ENCODE measurements at regions not wholly inside any gene's neighbourhood (a gene's known extent, or its start where the extent isn't known, plus 50 kb on each side); places are given as distances from the start of the nearest gene placed in this dataset.
"Not testable (repeated sequence)": the region's sequence is repeated elsewhere in the genome, so short reads cannot be mapped to it uniquely, and the experiment has no call there.

DNA sequence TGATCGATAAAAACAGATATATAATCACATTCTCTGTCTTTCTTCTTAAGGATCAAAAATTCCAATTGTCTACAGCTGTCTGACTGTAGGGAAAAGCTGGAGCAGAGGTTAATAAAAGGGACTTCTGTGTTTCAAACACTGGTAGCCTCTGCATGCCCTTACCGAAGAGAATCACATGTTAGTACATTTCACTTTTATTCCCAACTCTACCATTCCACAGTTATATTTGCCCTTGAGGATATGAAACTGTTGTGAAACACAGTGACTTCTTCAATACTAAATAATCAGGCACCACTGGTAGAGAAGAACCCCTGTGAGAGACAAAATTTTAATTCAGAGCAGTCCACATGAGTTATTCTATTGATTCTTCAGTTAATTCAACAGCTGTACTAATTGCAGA, 1187.3 kb upstream of the CITED2 start:
- DNase-seq: no peak

DNA sequence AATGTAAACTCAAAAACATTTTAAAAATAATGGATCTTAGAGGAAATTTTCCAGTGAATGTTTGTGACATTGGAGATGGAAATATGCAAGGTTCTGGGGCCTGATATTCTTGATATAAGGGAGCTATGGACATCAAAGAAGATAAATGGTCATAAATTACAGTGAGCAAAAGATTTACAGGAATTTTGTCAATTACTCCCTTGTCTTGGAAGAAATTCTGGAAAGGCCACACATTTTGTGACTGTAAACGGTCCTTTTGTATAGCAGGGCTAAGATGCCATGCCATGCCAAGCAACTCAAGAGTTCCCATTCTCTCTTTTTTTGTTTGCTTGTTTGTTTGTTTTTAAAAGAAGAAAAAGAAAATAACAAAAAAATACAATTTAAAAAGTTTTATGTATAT, 1186.2 kb upstream of the CITED2 start:
- DNase-seq: no peak

DNA sequence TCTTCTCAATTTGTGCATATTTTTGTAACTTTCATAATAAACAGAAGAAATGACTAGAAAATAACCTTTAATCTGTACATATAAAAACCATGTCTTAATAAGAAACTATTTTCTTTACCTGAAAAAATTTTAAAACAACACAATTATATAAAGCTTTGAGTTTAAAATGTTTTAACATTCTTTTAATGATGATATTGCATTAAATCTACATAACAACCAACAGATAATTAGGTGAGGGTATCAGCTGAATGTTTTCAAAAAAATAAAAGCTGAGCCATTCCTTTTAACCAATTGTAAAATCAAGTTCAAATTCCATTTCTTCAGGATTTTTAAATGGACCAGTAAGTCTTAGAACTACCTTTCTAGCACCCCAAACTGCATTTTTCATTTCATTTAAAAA, 1185.0 kb upstream of the CITED2 start:
- DNase-seq: no peak

DNA sequence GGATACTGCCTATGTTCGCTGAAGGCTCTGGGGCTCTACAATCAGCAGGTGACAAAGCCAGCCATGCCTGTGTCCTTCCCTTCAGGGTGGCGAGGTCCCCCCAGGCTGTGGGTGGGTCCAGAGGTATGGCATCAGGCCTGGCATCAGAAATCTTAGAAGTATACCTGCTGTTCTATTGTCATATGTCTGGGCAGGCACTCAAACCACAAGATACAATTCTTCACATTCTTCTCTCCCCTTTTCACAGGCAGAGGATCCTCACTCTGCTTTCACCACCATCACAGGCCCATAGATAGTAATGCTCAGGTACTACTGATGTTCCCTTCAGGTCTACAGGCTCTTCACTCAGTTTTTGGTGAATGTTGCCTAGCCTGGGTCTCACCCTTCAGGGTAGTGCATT, 1180.0 kb upstream of the CITED2 start:
- DNase-seq: no peak

DNA sequence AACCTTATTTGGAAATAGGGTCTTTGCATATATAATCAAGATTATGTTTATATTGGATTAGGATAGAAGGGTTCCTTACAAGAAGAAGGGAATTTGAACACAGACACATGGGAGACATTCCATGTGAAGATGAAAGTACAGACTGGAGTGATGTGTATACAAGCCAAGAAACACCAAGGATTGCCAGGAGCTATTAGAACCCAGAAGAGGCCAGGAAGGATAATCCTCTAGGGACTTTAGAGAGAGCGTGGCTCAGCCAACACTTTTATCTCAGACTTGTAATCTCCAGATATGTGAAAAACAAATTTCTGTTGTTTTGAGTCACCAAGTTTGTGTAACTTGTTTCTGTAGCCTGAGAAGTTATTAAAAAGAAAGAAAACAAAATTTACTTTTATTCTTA, 1173.9 kb upstream of the CITED2 start:
- no peak for DNase-seq

DNA sequence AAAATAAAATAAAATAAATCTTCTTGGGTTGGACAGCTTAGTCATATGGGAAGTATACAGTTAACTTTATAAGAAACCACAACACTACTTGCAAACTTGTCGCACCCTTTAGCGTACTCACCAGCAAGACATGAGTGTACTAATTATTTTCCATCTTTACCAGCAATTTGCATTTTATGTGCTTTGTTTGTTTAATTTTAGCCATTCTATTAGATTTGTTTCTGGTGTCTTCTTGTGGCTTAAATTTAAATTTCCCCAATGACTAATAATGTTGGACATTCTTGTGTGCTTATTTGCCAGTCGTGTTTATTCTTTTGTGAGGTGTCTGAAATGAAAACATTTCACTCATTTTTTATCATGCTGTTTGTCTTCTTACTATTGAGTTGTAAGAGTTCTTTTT, 1172.2 kb upstream of the CITED2 start:
- DNase-seq: no peak

DNA sequence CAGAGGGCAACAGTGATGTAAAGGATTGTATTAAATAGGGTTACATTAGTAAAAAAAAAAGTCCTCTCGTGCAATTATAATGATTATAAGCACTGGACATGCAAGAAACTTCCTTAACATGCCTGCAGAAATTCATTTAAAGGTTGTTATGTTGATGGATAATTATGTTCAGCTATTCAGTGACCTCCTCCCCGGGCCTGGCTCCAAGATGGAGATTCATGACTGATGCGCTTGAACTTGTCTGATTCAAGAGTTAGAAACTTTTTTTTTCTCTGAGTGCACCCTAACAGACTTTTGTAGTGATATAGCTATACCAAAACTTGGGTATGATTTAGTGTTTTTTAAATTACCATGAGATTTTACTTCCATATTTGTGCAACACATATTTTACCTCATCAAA, 1170.0 kb upstream of the CITED2 start:
- no peak for DNase-seq

DNA sequence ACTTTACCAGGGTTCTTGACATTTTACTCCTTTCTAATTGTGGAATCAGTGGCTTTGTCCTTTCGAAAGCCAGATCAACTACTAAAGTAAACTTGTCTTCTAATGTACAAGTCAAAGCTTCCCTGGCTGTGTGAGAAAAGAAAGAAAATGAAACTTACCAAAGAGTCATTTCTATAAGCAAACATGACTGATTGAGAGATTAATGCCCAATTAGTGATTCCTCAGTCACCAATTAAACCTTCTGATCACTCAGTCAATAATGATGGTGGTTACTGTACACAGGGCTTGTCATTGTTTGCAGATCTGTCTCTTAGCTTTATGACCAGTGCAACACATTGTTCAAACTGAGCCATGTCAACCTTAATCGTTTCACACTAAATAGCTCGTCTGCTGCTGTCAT, 1168.4 kb upstream of the CITED2 start:
- DNase-seq: no peak

DNA sequence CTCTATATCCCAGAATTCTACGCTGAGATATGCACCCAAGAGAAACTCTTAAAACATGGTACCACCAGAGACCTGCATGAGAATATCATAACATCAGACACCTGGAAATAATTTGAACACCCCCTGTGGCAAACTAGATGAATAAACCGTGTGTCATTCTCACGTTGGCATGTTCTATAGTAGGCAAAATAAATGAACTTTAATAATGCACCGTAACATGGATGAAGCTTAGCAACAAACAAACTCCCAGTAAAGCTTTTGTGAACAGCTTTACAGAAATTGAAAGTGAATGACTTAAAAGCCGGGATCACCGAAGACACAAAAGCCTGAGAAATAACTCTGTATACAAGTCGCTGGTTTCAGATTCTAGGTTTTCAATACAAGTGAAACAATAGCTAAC, 1166.8 kb upstream of the CITED2 start:
- no peak for DNase-seq

DNA sequence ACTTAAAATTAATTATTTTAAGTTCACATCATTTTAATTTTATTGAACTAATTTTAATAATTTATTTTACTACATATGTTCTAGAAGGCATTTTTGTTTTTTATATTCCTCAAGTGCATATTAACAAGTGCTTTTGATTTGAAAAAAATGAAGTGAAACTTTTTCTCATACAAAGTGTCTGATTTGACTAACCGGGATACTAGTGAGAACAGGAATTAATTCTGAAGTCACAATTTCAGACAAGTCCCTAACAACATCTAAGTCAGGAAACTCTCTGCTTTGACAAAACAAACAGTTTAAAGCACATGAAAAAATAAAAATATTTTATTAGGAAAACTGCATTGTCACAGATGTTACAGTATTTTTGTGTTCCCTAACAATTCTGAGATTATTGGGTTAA, 1166.3 kb upstream of the CITED2 start:
- DNase-seq: no peak

DNA sequence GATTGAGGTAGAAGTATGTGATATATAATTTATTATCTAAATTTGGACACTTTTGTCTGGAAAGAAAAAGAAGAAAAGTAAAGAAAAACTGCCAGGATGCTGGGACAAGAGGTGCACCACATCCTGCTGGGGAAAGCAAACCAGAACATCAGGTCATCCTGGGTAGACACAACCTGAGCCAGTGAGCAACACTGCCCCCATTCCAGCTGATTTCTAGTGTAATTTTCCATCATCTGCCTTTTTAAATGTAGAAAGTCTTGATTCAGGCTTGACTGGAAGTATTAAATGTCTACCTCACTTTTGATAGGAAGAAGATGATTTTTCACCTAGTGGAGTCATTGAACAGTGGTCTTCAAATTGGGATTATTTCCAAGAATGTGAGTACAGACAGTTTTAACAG, 1164.5 kb upstream of the CITED2 start:
- DNase-seq: no peak

DNA sequence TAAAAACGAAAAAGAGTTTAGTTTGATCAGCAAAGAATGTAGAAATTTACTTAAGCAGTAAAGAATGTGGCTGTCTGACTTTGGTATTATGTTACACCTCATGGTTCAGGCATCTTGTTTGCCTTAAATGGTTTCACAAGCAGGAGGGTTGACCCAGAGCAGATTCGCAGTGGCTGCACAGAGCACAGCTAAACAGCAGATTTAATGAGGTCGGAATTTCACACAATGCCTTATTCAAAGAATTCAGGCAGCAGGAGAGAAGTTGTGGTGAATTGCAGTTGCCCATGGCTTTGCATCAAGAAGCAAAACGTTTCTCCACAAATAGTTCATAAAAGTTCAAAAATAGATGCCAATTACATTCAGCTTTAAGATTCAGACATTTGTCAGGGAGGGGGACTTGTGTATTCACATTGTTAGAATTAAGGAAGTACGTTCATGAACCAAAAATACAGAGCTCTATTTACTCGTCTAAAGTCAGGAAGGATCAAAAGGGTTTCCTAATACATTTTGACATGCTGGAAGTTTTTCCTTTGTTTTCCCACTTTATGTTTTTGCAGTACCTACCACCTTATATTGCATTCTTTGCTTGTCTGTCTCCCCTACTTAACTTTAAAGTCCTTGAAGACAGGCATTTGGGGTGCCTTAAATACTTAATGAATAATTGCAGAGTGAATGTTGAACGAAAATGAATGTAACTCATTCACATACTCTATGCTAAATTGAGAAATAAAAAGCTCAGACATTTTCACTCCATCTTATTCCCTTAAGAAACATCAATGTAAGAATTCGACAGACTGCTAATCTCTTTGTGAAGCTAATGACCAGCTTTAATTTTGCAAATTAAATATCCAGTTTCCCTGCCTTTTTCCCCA, 1163.6 kb upstream of the CITED2 start:
- no peak for DNase-seq

DNA sequence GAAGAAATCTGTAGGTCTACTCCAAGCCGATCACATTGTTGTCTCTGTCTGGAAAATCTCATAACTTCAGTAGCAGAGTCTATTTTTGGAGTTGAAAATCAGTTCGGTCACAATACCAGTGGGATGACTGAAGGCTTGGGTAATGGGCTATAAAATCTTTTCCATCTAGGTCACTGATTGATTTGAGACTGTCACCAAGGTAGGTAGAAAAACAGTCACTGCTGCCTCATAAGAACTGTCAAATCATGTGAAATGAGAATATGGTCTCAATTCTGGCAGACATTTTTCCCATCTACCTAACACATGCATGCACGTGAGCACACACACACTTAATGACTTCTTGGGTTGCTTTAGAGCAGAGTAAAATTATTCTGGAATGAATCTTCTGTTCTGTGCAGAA, 1162.8 kb upstream of the CITED2 start:
- no peak for DNase-seq

DNA sequence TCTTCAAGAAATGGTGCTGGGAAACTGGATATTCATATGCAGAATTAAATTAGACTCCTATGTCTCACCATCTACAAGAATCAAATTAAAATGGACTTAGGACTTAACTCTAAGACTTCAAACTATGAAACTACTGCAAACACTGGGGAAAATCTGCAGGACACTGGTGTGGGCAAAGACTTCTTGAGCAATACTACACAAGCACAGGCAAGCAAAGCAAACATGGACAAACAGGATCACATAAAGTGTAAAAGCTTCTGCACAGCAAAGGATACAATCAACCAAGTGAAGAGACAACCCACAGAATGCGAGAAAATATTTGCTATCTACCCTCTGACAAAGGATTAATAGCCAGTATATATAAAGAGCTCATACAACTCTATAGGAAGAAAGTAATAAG, 1161.1 kb upstream of the CITED2 start:
- no peak for DNase-seq

DNA sequence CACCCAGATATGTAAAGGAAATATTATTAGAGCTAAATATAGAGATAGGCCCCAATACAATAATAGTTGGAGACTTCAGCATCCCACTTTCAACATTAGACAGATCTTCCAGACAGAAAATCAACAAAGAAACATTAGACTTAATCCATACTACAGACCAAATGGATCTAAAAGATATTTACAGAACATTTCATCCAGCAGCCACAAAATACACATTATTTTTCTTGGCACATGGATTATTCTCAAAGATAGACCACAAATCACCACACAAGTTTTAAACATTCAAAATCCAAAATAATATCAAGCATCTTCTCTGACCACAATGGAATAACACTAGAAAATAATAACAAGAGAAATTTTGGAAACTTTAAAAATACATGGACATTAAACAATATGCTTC, 1159.1 kb upstream of the CITED2 start:
- DNase-seq: no peak

DNA sequence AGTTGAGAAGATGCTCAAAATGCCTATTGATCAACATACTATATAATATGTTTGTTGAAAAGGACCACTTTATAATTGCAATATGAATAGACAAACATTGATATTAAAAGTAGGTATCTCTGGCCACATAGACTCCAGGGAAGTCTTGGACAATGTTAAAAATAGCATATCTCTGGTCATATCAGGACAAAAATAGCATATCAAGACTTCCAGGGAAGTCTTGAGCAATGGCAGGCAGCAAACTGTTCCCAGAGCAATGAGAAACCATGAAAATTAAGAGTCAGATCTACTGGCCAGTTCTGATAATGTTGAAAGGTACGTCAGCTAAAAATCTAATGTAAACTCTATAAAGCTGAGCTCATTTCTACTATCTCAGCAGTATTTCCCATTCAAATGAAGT, 1130.3 kb upstream of the CITED2 start:
- no peak for DNase-seq

DNA sequence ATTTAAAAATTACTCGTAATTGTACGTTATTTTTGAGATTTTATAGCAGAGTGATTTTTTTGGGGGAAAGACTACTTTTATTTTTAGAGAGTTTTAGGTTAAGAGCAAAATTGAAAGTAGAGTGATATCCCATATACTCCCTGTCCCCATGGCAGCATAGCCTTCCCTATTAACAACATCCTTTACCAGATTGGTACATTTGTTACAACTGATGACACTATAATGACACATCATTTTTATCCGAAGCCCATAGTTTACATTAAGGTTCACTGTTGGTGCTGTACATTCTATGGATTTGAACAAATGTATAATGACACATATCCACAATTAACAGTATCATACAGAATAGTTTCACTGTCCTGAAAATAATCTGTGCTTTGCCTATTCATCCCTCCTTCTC, 1126.4 kb upstream of the CITED2 start:
- DNase-seq: no peak

DNA sequence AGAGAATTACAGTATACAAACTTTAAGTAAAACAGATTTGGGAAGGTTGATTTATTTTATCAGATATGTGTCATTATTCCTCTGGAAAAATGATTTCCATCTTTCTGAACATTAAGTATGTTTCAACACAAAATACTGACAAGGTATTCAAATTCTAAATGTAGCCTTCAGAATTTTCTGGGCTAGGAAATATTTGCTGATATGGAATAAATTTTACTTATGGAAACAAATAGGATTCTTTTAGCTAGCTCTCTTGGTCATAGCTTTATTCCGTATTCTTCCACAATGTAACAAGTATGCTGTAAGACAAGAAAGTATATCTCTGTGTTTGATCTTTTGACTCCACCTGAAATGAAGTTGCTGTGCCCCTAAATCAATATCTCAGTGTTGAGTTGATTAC, 1125.2 kb upstream of the CITED2 start:
- no peak for DNase-seq

DNA sequence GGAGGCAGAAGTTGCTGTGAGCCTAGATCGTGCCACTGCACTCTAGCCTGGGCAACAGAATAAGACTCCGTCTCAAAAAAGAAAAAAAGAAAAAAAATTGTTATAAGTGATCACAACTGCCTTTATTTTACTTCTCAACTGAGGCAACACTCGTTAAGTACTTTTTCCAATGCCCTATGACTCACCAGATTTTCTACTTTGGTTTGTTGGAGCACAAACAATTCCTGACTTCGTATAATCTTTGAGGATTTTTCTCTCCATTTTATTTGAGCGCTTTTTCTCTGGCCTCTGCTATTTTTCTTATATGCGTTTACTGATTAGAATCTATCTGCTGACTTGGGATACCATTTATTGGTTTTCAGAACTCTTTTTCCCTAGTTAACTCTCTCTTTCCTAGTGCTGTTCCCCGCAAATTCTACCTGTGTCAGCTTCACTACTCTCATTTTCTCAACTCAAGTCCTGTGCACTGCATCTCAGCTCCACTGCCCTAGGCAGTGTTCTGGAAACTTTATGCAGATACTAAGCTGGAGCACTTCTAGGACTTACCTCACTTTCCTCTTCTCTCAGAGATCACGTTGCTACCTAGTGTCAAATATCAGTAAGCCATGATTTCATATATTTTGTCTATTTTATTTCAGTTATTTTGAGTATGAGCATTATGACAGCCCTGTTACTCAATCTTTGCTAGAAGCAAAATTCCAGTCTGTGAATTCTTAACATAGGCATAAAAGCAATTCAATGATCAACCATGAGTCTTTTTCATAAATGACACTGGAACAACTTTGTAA, 1120.1 kb upstream of the CITED2 start:
- DNase-seq: no peak

DNA sequence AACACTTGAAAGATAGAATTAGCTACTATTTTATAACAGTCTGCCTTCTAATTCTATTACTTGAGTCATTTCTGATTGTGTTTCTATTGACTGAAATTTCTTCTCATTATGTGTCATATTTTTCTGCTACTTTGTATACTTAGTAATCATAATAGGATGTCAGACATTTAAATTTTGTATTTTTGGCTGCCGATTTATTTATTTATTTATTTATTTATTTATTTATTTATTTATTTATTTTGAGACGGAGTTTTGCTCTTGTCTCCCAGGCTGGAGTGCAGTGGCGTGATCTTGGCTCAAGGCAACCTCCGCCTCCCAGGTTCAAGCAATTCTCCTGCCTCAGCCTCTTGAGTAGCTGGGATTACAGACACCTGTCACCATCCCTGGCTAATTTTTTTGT, 1119.0 kb upstream of the CITED2 start:
- DNase-seq: not testable (repeated sequence)

DNA sequence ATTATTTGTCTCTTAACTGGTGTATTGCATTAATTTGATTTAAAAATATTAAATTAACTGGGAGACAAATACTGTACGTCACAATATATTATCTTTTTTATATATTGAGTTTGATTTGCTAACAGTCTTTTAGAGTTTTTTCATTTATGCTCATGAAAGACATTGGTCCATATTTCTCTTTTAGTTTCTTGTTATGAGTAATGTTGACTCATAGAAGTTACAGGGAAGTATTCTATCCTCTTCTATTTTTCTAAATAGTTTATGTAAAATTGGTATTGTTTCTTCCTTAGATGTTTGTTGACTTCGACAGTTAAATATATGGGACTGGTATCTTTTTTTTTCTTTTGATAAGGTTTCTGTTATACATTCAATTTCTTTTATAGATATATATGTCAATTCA, 1115.6 kb upstream of the CITED2 start:
- DNase-seq: no peak

DNA sequence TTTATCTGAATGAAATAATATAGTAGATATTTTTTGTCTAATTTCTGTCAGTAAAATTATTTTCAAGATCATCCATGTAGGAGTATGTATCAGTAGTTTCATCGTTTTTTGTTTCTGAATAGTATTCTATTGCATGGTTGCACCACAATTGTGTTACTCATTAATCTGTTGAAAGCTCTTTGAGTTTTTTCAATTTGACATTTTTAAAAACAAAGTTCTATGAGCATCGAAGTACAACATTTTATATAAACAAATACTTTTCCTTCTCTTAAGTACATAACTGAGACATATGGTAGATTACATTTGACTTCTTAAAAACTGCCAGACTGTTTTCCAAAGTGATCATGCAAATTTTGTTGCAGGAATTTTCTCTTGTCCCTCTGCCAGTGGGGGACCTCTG, 1113.1 kb upstream of the CITED2 start:
- DNase-seq: no peak

DNA sequence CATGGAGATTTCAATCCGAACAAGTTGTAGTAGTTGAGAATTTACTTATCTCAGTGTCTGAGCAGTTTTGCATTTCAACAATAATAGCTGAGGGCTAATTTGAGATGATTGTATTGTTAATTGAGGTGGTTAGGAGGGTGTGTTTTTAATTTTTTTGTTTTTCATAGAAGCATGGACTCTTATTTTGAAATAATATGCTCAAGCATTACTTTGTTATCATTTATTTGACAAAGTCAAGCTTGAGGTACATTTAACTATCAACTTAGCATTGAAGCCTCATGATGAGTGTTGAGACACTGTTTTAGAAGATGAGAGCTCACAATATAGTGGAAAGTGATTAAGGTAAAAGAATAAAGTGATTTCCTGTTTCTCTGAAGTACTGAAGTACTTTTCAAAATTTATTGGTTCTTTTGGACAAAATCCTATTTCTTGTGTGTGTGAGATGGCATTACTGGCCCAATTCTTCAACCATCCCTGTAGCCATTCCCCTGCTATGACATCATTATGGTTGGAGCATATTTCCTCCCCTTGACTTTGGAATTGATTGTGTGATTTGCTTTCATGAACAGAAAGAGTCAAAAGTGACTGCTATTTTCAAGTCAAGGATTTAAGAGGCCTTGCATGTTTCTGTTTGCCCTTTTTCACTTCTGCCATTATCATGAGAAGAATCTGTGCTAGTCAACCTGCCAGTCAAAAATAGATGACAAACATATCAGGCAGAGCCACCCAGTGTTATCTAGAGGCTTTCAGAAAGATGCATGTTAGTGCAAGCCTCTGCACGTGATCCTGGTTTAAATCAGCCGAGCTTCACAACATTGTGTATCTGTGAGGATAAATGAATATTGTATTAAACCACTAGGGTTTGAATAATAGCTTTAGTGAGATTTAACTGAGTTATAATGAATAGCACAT, 1112.3 kb upstream of the CITED2 start:
- no peak for DNase-seq
